GM12891 (cell line): ENCODE measurements at regions not wholly inside any gene's neighbourhood (a gene's known extent, or its start where the extent isn't known, plus 50 kb on each side); places are given as distances from the start of the nearest gene placed in this dataset.

Experiments
- POLR2A ChIP-seq: IDR thresholded peaks from 2 replicates; pipeline ENCODE4 v1.6.1; 2011; ENCODE audit warnings: low read depth, low read length, control low read depth
- POLR2AphosphoS5 ChIP-seq: IDR thresholded peaks from 2 replicates; pipeline ENCODE4 v1.6.1; 2011; ENCODE audit warnings: low read depth, low read length, control low read depth
- POU2F2 ChIP-seq: IDR thresholded peaks from 2 replicates; pipeline ENCODE4 v1.6.1; 2011; ENCODE audit warnings: low read depth, mild to moderate bottlenecking, control low read depth, low read length, moderate library complexity
- SPI1 ChIP-seq: IDR thresholded peaks from 2 replicates; pipeline ENCODE4 v1.6.1; 2011; ENCODE audit warnings: low read depth, low read length, control low read depth
- TAF1 ChIP-seq: IDR thresholded peaks from 2 replicates; pipeline ENCODE4 v1.6.1; 2011; ENCODE audit warnings: low read depth, low read length, control low read depth

GRCh38 chr20:46840054-46840729 lies 54.5 kb upstream of the EYA2 start:
- TF ChIP-seq POLR2A (no peak), POLR2AphosphoS5 (no peak), TAF1 (no peak), SPI1 (no peak), POU2F2 (no peak)
